Duodenal mucosa (tissue), 2 donors: ENCODE measurements at regions not wholly inside any gene's neighbourhood (a gene's known extent, or its start where the extent isn't known, plus 50 kb on each side); places are given as distances from the start of the nearest gene placed in this dataset.
"Not testable (repeated sequence)": the region's sequence is repeated elsewhere in the genome, so short reads cannot be mapped to it uniquely, and the experiment has no call there.

Source experiments
- H3K27ac ChIP-seq: one replicate; pipeline ENCODE4 v1.7.0; 2013; ENCODE audit warnings: low read depth, low read length
- H3K27me3 ChIP-seq, 2 donors: one replicate each; pipeline ENCODE4 v1.7.0; 2013; ENCODE audit warnings: low read length in 2 of 2, control low read depth in 1 of 2; ENCODE audit not compliant: insufficient read depth in 2 of 2, control insufficient read depth in 1 of 2
- H3K36me3 ChIP-seq, 2 donors: one replicate each; pipeline ENCODE4 v1.7.0; 2013; ENCODE audit warnings: low read length in 2 of 2, control low read depth in 1 of 2; ENCODE audit not compliant: insufficient read depth in 2 of 2, control insufficient read depth in 1 of 2
- H3K4me1 ChIP-seq, 2 donors: one replicate each; pipeline ENCODE4 v1.7.0; 2013; ENCODE audit warnings: low read length in 2 of 2, control low read depth in 1 of 2; ENCODE audit not compliant: insufficient read depth in 2 of 2, control insufficient read depth in 1 of 2
- H3K4me3 ChIP-seq, 2 donors: one replicate each; pipeline ENCODE4 v1.7.0; 2013; ENCODE audit warnings: low read length in 2 of 2, low read depth in 1 of 2
- H3K9ac ChIP-seq, 2 donors: one replicate each; pipeline ENCODE4 v1.7.0; 2013; ENCODE audit warnings: low read length in 2 of 2, low read depth in 1 of 2
- H3K9me3 ChIP-seq, 2 donors: one replicate each; pipeline ENCODE4 v1.7.0; 2013; ENCODE audit warnings: low read length in 2 of 2, control low read depth in 1 of 2; ENCODE audit not compliant: control insufficient read depth in 1 of 2

DNA sequence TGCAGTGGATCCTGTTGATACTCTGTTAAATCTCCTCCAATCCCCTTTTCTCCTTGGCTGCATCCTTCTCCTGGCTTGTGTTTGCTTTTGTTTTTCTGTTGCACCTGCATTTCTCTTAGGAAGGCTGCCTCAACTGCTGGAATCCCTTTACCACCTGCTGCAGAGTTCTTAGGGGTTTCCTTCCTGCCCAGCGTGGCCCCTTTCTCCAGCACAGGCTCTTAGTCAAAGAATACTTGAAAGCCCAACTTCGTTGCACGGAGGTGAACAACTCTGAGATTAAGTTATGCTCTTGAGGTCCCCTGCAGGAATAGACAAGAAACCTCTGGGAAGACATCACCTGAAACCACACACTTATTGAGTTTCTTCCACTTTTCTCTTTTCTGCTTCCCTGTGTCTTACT, 121.6 kb upstream of the GRM7 start:
- no peaks in the 10 kb centered on the region for H3K27me3 ChIP-seq
- H3K9me3 ChIP-seq, result no peaks in the 10 kb centered on the region
- no peak overlapping the region for H3K9ac ChIP-seq
- H3K4me3 ChIP-seq, result no peak overlapping the region
- H3K27ac ChIP-seq, result no peak overlapping the region
- H3K36me3 ChIP-seq, result no peaks in the 10 kb centered on the region
- peaks cover 0 to 3% of the 10 kb centered on the region in 2 donors for H3K4me1 ChIP-seq

DNA sequence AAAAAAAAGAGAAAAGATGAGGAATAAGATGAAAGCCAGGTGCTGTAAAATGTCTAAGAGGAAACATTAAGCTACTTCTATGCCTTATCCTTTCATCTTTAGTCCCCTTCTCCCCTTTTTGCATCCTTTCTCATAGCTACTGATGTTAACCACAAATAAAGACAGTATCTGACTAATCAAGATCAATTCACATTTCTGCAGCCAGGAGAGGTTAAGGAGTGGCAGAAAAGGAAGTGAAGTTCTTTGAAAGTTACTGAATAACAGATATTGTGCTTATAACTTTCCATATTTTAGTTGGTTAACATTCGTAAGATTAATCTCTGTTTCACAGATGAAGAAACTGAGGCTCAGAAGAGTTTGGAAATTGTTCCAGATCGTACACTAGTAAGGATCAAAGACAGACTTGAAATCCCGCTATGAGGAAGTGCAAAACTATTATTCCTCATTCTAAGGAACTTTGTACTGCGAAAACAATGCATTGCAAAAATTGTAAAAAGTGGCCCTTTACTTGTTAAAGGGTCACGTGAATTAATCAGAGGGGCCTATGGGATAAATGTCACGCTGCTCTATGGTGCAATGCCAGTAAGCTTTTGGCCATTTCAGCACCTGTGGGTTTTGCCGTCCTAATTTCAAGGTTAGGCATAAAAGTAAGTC, 117.7 kb upstream of the GRM7 start:
- no peak overlapping the region for H3K9ac ChIP-seq
- H3K4me1 ChIP-seq, result peaks cover 0 to 3% of the 10 kb centered on the region in 2 donors
- H3K27me3 ChIP-seq, result no peaks in the 10 kb centered on the region
- H3K27ac ChIP-seq, result no peak overlapping the region
- H3K36me3 ChIP-seq, result no peaks in the 10 kb centered on the region
- no peaks in the 10 kb centered on the region for H3K9me3 ChIP-seq
- no peak overlapping the region for H3K4me3 ChIP-seq

DNA sequence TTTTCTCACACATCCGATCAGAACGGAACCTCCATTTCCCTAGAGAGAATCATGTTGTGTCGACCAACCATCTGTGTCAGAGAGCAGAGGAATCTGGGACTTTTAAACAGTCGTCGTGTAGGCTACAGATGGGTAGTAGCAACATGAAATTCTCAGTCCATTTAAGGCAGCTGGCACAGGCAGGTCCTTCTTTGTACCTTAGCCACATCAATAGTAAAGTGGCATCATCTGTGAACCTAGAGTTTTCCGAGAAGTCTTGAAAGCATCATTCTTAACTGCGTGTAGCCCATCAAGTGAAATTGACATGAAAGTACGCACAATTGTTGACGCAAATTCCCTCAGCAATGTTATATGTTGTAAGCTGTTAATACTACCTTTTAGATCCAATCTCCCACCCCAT, 114.5 kb upstream of the GRM7 start:
- no peaks in the 10 kb centered on the region for H3K36me3 ChIP-seq
- H3K9me3 ChIP-seq, result no peaks in the 10 kb centered on the region
- H3K4me1 ChIP-seq, result peaks cover 0 to 3% of the 10 kb centered on the region in 2 donors
- H3K4me3 ChIP-seq, result no peak overlapping the region
- H3K27me3 ChIP-seq, result no peaks in the 10 kb centered on the region
- H3K27ac ChIP-seq, result no peak overlapping the region
- no peak overlapping the region for H3K9ac ChIP-seq

DNA sequence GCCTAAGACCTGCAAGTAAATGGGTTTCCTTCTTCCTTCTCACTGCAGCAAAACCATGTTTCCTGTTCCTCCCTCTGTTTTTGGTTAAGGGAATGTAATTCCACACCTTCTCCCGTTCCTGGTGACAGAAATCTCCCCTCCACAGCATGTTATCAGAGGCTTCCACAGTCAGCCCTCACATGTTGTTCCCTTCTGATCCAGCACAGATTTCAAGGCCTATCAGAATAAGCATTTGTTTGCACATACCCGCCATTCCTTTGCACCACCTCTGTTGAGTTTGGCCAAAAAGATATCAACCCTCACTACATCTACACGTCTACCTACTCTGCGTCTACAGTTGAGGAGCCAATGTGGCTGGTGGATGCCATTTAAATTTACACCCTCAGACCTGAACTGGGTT, 113.9 kb upstream of the GRM7 start:
- H3K4me3 ChIP-seq, result no peak overlapping the region
- no peak overlapping the region for H3K9ac ChIP-seq
- H3K9me3 ChIP-seq, result no peaks in the 10 kb centered on the region
- H3K27me3 ChIP-seq, result no peaks in the 10 kb centered on the region
- H3K27ac ChIP-seq, result no peak overlapping the region
- H3K4me1 ChIP-seq, result peaks cover 0 to 3% of the 10 kb centered on the region in 2 donors
- no peaks in the 10 kb centered on the region for H3K36me3 ChIP-seq

DNA sequence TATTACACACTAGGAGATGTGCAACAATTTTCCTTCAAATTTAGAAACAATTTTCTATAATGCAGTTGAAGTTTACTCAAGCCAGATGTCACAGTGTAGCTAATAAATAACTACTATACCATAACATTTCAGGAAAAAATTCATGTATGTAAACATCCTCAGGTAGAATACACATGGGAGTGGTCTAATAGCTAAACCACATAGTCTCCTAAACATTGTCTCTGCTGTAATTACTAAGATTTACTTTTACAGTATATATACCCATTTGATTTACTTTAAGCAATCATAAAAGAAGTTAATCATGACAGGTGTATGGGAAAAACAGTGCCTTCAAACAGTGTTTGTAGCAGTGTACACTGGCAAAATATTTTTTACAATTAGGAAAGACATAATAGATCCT, 110.1 kb upstream of the GRM7 start:
- H3K27ac ChIP-seq, result no peak overlapping the region

DNA sequence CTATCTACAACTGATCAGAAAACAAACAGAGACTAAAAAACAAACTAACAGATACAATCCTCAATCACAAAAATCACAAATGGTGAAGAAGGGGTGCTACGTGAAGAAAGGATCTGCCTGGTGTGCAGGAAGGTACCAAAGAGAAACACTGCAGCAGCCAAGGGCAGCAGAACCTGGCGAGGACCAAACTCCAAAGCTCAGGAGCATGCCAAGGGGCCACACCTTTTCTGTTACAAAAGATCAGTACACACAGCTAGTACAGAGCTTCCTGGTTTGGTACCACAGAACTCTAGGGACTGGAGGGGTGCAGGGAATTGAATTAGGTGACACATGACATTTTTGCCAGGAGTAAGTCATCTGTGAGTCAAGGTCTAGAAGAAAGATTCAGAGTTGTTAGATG, 107.4 kb upstream of the GRM7 start:
- Histone ChIP-seq H3K9me3 (peaks cover 0 to 5% of the 10 kb centered on the region in 2 donors), H3K27me3 (no peaks in the 10 kb centered on the region), H3K4me3 (no peak overlapping the region), H3K9ac (peak overlapping the region in 1 of 2 donors; percentile 38), H3K27ac (no peak overlapping the region), H3K36me3 (no peaks in the 10 kb centered on the region), H3K4me1 (peaks cover 6 to 8% of the 10 kb centered on the region in 2 donors)

More for the DNA sequence above, 110.1 kb upstream of the GRM7 start:
- Histone ChIP-seq H3K4me1 (peaks cover 6 to 8% of the 10 kb centered on the region in 2 donors), H3K9ac (no peak overlapping the region), H3K4me3 (no peak overlapping the region), H3K27me3 (no peaks in the 10 kb centered on the region), H3K36me3 (no peaks in the 10 kb centered on the region), H3K9me3 (peaks cover 0 to 5% of the 10 kb centered on the region in 2 donors)

DNA sequence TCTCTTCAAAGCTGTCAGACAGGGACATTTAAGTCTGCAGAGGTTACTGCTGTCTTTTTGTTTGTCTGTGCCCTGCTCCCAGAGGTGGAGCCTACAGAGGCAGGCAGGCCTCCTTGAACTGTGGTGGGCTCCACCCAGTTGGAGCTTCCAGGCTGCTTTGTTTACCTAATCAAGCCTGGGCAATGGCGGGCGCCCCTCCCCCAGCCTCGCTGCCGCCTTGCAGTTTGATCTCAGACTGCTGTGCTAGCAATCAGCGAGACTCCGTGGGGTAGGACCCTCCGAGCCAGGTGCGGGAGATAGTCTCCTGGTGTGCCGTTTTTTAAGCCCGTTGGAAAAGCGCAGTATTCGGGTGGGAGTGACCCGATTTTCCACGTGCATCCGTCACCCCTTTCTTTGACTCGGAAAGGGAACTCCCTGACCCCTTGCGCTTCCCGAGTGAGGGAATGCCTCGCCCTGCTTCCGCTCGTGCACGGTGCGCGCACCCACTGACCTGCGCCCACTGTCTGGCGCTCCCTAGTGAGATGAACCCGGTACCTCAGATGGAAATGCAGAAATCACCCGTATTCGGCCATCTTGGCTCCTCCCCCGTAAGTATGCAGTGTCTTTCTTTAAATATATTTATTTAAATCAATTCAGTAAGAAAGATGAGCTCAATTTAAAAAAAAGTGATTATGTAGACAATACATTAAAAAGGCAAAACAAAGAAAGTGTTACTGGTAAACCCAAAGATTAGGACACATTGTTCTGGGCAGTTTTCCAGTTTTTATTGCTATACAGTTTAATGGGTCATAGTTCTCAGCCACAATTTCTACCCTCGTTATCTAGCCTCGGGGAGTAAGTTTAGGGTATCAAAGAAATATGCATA, 91.2 kb upstream of the GRM7 start:
- H3K27me3 ChIP-seq, H3K36me3 ChIP-seq, H3K27ac ChIP-seq, H3K4me1 ChIP-seq, H3K9me3 ChIP-seq, H3K9ac ChIP-seq: not testable (repeated sequence)
- peak overlapping the region in 1 of 2 donors; percentile 43 for H3K4me3 ChIP-seq

DNA sequence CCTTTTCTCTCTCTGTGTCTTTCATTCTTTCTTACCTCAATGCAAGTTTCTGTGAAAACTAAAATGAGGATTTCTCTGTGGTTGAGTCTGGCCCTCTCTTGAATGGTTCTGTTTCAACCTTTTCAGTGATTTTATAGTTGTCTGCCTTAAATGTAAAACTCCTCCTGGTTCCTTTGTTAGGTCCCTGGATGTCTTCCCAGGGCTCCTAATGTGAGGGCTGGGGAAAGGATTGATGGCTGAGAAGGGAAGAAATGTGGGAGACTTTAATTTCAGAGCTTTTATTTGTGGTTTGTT, 90.6 kb upstream of the GRM7 start:
- Histone ChIP-seq H3K36me3 (no peaks in the 10 kb centered on the region), H3K9me3 (no peaks in the 10 kb centered on the region), H3K4me1 (no peaks in the 10 kb centered on the region), H3K27ac (no peak overlapping the region), H3K4me3 (no peak overlapping the region), H3K27me3 (no peaks in the 10 kb centered on the region), H3K9ac (no peak overlapping the region)

DNA sequence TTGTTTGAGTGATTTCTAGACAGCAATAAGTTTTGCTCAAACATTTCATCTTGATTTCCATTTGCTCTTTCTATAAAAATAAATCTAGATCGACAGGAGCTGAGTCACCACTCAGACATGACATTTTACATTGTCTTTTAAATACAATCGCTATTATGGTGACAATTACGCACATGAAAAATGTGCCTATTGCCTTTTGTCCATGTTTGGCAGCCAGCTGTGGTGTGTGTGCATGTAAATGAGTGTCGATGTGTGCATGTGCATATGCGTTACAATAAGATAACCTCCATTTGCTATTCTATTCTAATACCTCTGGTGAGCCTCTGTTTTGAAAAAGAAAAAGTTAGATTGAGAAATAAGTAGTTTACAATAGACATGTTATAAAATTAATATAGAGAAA, 89.7 kb upstream of the GRM7 start:
- H3K4me1 ChIP-seq, result no peaks in the 10 kb centered on the region
- no peak overlapping the region for H3K9ac ChIP-seq
- no peak overlapping the region for H3K4me3 ChIP-seq
- no peaks in the 10 kb centered on the region for H3K36me3 ChIP-seq
- no peaks in the 10 kb centered on the region for H3K27me3 ChIP-seq
- no peak overlapping the region for H3K27ac ChIP-seq
- H3K9me3 ChIP-seq, result no peaks in the 10 kb centered on the region

DNA sequence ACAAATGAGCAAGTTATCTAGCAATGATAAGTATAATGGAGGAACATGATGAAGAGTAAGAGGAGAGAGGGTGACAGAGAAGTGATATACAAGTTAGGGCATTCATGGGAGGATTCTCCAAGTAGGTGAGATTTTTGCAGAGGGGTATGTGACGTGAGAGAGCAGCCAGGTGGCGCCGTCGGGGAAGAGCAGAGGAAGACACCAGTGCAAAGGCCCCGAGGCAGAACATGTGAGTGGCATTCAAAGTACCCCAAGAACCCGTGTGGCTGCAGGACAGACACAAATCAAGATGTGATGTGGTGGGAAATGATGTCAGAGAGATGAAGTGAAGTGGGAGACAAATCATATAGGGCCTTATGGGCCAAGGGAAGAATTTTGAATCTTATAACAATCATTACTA, 81.8 kb upstream of the GRM7 start:
- H3K9ac ChIP-seq, result no peak overlapping the region
- H3K36me3 ChIP-seq, result no peaks in the 10 kb centered on the region
- no peaks in the 10 kb centered on the region for H3K9me3 ChIP-seq
- H3K4me3 ChIP-seq, result no peak overlapping the region
- no peaks in the 10 kb centered on the region for H3K27me3 ChIP-seq
- H3K27ac ChIP-seq, result no peak overlapping the region
- H3K4me1 ChIP-seq, result no peaks in the 10 kb centered on the region
